HepG2 (cell line): ENCODE measurements at regions not wholly inside any gene's neighbourhood (a gene's known extent, or its start where the extent isn't known, plus 50 kb on each side); places are given as distances from the start of the nearest gene placed in this dataset.

Source experiments
- KDM3A ChIP-seq: IDR thresholded peaks from 2 replicates; pipeline ENCODE4 v1.6.1; 2018; ENCODE audit warnings: low read depth, missing compliant biosample characterization
- MAFF ChIP-seq: IDR thresholded peaks from 2 replicates; pipeline ENCODE4 v1.6.1; 2011; ENCODE audit warnings: low read depth, low read length, improper control_type of control experiment
- MBNL3 ChIP-seq: fragments of 250-450 bp; sonication (Bioruptor Pico); conservative IDR thresholded peaks from 2 replicates; pipeline ENCODE4 v1.8.0; 2022; ENCODE audit warnings: mild to moderate bottlenecking, inconsistent platforms
- TF ChIP-seq, protein P1 (sequence below): sonication (generic); formaldehyde crosslinking; IDR thresholded peaks from 2 replicates; pipeline ENCODE4 v1.4.0; 2020; ENCODE audit warnings: mild to moderate bottlenecking, missing genetic modification reagents
- TF ChIP-seq, protein P2 (sequence below): sonication (generic); formaldehyde crosslinking; IDR thresholded peaks from 2 replicates; pipeline ENCODE4 v1.4.0; 2020; ENCODE audit warnings: mild to moderate bottlenecking, missing genetic modification reagents, borderline replicate concordance
- TF ChIP-seq, protein P3 (sequence below): sonication (generic); formaldehyde crosslinking; IDR thresholded peaks from 2 replicates; pipeline ENCODE4 v1.5.0; 2020; ENCODE audit warnings: missing genetic modification reagents

DNA sequence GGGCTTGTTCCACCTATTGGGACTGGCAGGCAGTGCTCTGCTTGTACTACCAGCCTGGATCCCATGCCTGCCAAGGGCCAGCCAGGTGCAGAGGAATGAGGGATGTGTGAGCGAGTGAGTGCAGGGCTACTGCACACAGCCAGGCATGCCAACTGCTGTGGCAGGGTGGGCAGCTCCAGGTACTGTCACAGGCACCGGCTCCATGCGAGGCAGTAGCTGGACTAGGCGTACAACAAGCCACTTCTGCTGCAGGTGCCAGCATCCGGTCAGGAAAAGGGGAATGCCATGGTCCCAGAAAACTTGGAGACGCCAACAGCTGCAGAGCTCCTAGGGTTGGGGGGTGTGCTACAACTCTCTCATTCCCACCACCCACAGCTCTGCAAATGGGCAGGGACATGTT lies 1356.7 kb downstream of the SI start (continued):
- TF ChIP-seq, protein P1, sequence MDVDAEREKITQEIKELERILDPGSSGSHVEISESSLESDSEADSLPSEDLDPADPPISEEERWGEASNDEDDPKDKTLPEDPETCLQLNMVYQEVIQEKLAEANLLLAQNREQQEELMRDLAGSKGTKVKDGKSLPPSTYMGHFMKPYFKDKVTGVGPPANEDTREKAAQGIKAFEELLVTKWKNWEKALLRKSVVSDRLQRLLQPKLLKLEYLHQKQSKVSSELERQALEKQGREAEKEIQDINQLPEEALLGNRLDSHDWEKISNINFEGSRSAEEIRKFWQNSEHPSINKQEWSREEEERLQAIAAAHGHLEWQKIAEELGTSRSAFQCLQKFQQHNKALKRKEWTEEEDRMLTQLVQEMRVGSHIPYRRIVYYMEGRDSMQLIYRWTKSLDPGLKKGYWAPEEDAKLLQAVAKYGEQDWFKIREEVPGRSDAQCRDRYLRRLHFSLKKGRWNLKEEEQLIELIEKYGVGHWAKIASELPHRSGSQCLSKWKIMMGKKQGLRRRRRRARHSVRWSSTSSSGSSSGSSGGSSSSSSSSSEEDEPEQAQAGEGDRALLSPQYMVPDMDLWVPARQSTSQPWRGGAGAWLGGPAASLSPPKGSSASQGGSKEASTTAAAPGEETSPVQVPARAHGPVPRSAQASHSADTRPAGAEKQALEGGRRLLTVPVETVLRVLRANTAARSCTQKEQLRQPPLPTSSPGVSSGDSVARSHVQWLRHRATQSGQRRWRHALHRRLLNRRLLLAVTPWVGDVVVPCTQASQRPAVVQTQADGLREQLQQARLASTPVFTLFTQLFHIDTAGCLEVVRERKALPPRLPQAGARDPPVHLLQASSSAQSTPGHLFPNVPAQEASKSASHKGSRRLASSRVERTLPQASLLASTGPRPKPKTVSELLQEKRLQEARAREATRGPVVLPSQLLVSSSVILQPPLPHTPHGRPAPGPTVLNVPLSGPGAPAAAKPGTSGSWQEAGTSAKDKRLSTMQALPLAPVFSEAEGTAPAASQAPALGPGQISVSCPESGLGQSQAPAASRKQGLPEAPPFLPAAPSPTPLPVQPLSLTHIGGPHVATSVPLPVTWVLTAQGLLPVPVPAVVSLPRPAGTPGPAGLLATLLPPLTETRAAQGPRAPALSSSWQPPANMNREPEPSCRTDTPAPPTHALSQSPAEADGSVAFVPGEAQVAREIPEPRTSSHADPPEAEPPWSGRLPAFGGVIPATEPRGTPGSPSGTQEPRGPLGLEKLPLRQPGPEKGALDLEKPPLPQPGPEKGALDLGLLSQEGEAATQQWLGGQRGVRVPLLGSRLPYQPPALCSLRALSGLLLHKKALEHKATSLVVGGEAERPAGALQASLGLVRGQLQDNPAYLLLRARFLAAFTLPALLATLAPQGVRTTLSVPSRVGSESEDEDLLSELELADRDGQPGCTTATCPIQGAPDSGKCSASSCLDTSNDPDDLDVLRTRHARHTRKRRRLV: no peak
- TF ChIP-seq, protein P2, sequence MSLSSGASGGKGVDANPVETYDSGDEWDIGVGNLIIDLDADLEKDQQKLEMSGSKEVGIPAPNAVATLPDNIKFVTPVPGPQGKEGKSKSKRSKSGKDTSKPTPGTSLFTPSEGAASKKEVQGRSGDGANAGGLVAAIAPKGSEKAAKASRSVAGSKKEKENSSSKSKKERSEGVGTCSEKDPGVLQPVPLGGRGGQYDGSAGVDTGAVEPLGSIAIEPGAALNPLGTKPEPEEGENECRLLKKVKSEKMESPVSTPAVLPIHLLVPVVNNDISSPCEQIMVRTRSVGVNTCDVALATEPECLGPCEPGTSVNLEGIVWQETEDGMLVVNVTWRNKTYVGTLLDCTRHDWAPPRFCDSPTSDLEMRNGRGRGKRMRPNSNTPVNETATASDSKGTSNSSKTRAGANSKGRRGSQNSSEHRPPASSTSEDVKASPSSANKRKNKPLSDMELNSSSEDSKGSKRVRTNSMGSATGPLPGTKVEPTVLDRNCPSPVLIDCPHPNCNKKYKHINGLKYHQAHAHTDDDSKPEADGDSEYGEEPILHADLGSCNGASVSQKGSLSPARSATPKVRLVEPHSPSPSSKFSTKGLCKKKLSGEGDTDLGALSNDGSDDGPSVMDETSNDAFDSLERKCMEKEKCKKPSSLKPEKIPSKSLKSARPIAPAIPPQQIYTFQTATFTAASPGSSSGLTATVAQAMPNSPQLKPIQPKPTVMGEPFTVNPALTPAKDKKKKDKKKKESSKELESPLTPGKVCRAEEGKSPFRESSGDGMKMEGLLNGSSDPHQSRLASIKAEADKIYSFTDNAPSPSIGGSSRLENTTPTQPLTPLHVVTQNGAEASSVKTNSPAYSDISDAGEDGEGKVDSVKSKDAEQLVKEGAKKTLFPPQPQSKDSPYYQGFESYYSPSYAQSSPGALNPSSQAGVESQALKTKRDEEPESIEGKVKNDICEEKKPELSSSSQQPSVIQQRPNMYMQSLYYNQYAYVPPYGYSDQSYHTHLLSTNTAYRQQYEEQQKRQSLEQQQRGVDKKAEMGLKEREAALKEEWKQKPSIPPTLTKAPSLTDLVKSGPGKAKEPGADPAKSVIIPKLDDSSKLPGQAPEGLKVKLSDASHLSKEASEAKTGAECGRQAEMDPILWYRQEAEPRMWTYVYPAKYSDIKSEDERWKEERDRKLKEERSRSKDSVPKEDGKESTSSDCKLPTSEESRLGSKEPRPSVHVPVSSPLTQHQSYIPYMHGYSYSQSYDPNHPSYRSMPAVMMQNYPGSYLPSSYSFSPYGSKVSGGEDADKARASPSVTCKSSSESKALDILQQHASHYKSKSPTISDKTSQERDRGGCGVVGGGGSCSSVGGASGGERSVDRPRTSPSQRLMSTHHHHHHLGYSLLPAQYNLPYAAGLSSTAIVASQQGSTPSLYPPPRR: no peak
- no peak for TF ChIP-seq KDM3A (CRISPR knock-in tag)
- TF ChIP-seq MBNL3 (CRISPR knock-in tag): no peak
- TF ChIP-seq MAFF: no peak
- TF ChIP-seq, protein P3, sequence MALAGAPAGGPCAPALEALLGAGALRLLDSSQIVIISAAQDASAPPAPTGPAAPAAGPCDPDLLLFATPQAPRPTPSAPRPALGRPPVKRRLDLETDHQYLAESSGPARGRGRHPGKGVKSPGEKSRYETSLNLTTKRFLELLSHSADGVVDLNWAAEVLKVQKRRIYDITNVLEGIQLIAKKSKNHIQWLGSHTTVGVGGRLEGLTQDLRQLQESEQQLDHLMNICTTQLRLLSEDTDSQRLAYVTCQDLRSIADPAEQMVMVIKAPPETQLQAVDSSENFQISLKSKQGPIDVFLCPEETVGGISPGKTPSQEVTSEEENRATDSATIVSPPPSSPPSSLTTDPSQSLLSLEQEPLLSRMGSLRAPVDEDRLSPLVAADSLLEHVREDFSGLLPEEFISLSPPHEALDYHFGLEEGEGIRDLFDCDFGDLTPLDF (CRISPR knock-in tag): no peak
